ENCODE measurements at regions not wholly inside any gene's neighbourhood (a gene's known extent, or its start where the extent isn't known, plus 50 kb on each side); places are given as distances from the start of the nearest gene placed in this dataset.

- TF ChIP-seq CTCF (IDR thresholded peaks at IDR 0.05) (no peak), POLR2A (IDR thresholded peaks at IDR 0.05) (no peak)
These were observed 63.0 kb upstream of the ZBED5 start for GRCh38 chr11:10920875-10921274.
